Activated CD4-positive, alpha-beta T cell treated with anti-CD3 and anti-CD28 coated beads, Interleukin-2, amount 10 ng/mL, durations not matched to agents 24 days and 14 days (primary cell): ENCODE measurements at regions not wholly inside any gene's neighbourhood (a gene's known extent, or its start where the extent isn't known, plus 50 kb on each side); places are given as distances from the start of the nearest gene placed in this dataset.
"Not testable (repeated sequence)": the region's sequence is repeated elsewhere in the genome, so short reads cannot be mapped to it uniquely, and the experiment has no call there.

Experiments used
- DNase-seq: peaks from one replicate; pipeline ENCODE4 v3.0.0; 2022
- H3K27ac Mint-ChIP-seq: one replicate; pipeline ENCODE4 v1.8.0; 2022; ENCODE audit warnings: mild to moderate bottlenecking, mixed read lengths
- H3K27me3 Mint-ChIP-seq: one replicate; pipeline ENCODE4 v1.8.0; 2022; ENCODE audit warnings: mixed read lengths
- H3K36me3 Mint-ChIP-seq: one replicate; pipeline ENCODE4 v1.8.0; 2022; ENCODE audit warnings: low read depth, mild to moderate bottlenecking, mixed read lengths
- H3K4me1 Mint-ChIP-seq: one replicate; pipeline ENCODE4 v1.8.0; 2021; ENCODE audit warnings: mixed read lengths
- H3K4me3 Mint-ChIP-seq: one replicate; pipeline ENCODE4 v1.8.0; 2022; ENCODE audit warnings: mild to moderate bottlenecking, moderate library complexity, mixed read lengths
- H3K9me3 Mint-ChIP-seq: one replicate; pipeline ENCODE4 v1.8.0; 2021; ENCODE audit warnings: mixed read lengths
- intact Hi-C: fragments of 100-400 bp; cut with micrococcal nuclease; formaldehyde crosslinking; loops from one replicate; pipeline ENCODE4 v1.15.1; 2023

- Mint-ChIP-seq H3K27me3 (no peaks in the 10 kb centered on the region), H3K27ac (no peak overlapping the region), H3K36me3 (no peaks in the 10 kb centered on the region), H3K4me3 (no peak overlapping the region), H3K4me1 (peaks cover 14% of the 10 kb centered on the region), H3K9me3 (no peaks in the 10 kb centered on the region)
- intact Hi-C loops, result loop anchor here (1.0 kb wide), 1 partner anchor 29 kb away; no protein-coding TSS in a partner anchor
- DNase-seq, result peak; percentile 70
Observed at GRCh38 chr7:142587578-142588191, 161.6 kb upstream of the PRSS1 start.

- Mint-ChIP-seq H3K4me3 (no peak overlapping the region), H3K27ac (peak overlapping the region; percentile 9), H3K36me3 (no peaks in the 10 kb centered on the region), H3K27me3 (no peaks in the 10 kb centered on the region), H3K9me3 (no peaks in the 10 kb centered on the region), H3K4me1 (peaks cover 19% of the 10 kb centered on the region)
- peak; percentile 18 for DNase-seq
- intact Hi-C loops, result loop anchor here (1.0 kb wide), 1 partner anchor 28 kb away; no protein-coding TSS in a partner anchor
Observed at GRCh38 chr7:142586611-142587010, 162.7 kb upstream of the PRSS1 start.

- peaks cover 28% of the 10 kb centered on the region for H3K4me1 Mint-ChIP-seq
- peak; percentile 53 for DNase-seq
- H3K27ac Mint-ChIP-seq, result no peak overlapping the region
- H3K4me3 Mint-ChIP-seq, result no peak overlapping the region
- no peaks in the 10 kb centered on the region for H3K27me3 Mint-ChIP-seq
- intact Hi-C loops, result no loop called here
- no peaks in the 10 kb centered on the region for H3K9me3 Mint-ChIP-seq
- H3K36me3 Mint-ChIP-seq, result no peaks in the 10 kb centered on the region
Observed at GRCh38 chr7:142585425-142585824, 163.8 kb upstream of the PRSS1 start.

- intact Hi-C loops, result no loop called here
- Mint-ChIP-seq H3K9me3 (no peaks in the 10 kb centered on the region), H3K27me3 (no peaks in the 10 kb centered on the region), H3K4me1 (peaks cover 35% of the 10 kb centered on the region), H3K4me3 (no peak overlapping the region), H3K36me3 (no peaks in the 10 kb centered on the region), H3K27ac (no peak overlapping the region)
- no peak for DNase-seq
Observed at GRCh38 chr7:142584765-142585164, 164.5 kb upstream of the PRSS1 start.

- Mint-ChIP-seq H3K27me3 (no peaks in the 10 kb centered on the region), H3K36me3 (no peaks in the 10 kb centered on the region), H3K27ac (peak overlapping the region; percentile 85), H3K4me1 (peaks cover 40% of the 10 kb centered on the region), H3K9me3 (no peaks in the 10 kb centered on the region), H3K4me3 (no peak overlapping the region)
- DNase-seq, result peak; percentile 81
- intact Hi-C loops, result loop anchor here (1.0 kb wide), 1 partner anchor 48 kb away; no protein-coding TSS in a partner anchor
Observed at GRCh38 chr7:142583446-142583845, 165.8 kb upstream of the PRSS1 start.

GRCh38 chr7:142582351-142582750 is 166.9 kb upstream of the PRSS1 start:
- H3K27me3 Mint-ChIP-seq, result no peaks in the 10 kb centered on the region
- no peak for DNase-seq
- intact Hi-C loops, result no loop called here
- no peak overlapping the region for H3K4me3 Mint-ChIP-seq
- no peaks in the 10 kb centered on the region for H3K9me3 Mint-ChIP-seq
- H3K27ac Mint-ChIP-seq, result no peak overlapping the region
- H3K36me3 Mint-ChIP-seq, result no peaks in the 10 kb centered on the region
- H3K4me1 Mint-ChIP-seq, result peaks cover 39% of the 10 kb centered on the region

GRCh38 chr7:142581341-142581740 is 167.9 kb upstream of the PRSS1 start:
- peak; percentile 81 for DNase-seq
- H3K4me1 Mint-ChIP-seq, result peaks cover 36% of the 10 kb centered on the region
- H3K27ac Mint-ChIP-seq, result peak overlapping the region; percentile 88
- no peaks in the 10 kb centered on the region for H3K27me3 Mint-ChIP-seq
- H3K36me3 Mint-ChIP-seq, result no peaks in the 10 kb centered on the region
- peak overlapping the region; percentile 71 for H3K4me3 Mint-ChIP-seq
- intact Hi-C loops, result no loop called here
- H3K9me3 Mint-ChIP-seq, result no peaks in the 10 kb centered on the region

- intact Hi-C loops, result no loop called here
- DNase-seq, result no peak
- H3K27ac Mint-ChIP-seq, result peak overlapping the region; percentile 81
- H3K4me1 Mint-ChIP-seq, result peaks cover 34% of the 10 kb centered on the region
- peak overlapping the region; percentile 47 for H3K4me3 Mint-ChIP-seq
- no peaks in the 10 kb centered on the region for H3K9me3 Mint-ChIP-seq
- H3K27me3 Mint-ChIP-seq, result no peaks in the 10 kb centered on the region
- no peaks in the 10 kb centered on the region for H3K36me3 Mint-ChIP-seq
Observed at GRCh38 chr7:142579946-142580345, 169.3 kb upstream of the PRSS1 start.

- H3K27ac Mint-ChIP-seq, intact Hi-C loops, DNase-seq, H3K9me3 Mint-ChIP-seq, H3K36me3 Mint-ChIP-seq, H3K4me3 Mint-ChIP-seq: not testable (repeated sequence)
- H3K4me1 Mint-ChIP-seq, result peaks cover 11% of the 10 kb centered on the region
- H3K27me3 Mint-ChIP-seq, result peaks cover 10% of the 10 kb centered on the region
Observed at GRCh38 chr7:142575351-142575750, 173.9 kb upstream of the PRSS1 start.

GRCh38 chr7:142571581-142571980 is 177.7 kb upstream of the PRSS1 start:
- Mint-ChIP-seq H3K9me3 (no peaks in the 10 kb centered on the region), H3K36me3 (no peaks in the 10 kb centered on the region), H3K27ac (no peak overlapping the region), H3K4me3 (no peak overlapping the region), H3K4me1 (peaks cover 4% of the 10 kb centered on the region), H3K27me3 (peaks cover 10% of the 10 kb centered on the region)
- no peak for DNase-seq
- intact Hi-C loops, result no loop called here

GRCh38 chr7:142569851-142570250 is 179.4 kb upstream of the PRSS1 start:
- no peak for DNase-seq
- intact Hi-C loops, result no loop called here
- Mint-ChIP-seq H3K27me3 (peaks cover 14% of the 10 kb centered on the region), H3K4me1 (peaks cover 4% of the 10 kb centered on the region), H3K9me3 (no peaks in the 10 kb centered on the region), H3K36me3 (no peaks in the 10 kb centered on the region), H3K4me3 (no peak overlapping the region), H3K27ac (no peak overlapping the region)

GRCh38 chr7:142568435-142569097 is 180.7 kb upstream of the PRSS1 start:
- intact Hi-C loops, result no loop called here
- no peak for DNase-seq
- Mint-ChIP-seq H3K27ac (no peak overlapping the region), H3K4me1 (peaks cover 4% of the 10 kb centered on the region), H3K27me3 (peaks cover 14% of the 10 kb centered on the region), H3K9me3 (no peaks in the 10 kb centered on the region), H3K4me3 (no peak overlapping the region), H3K36me3 (no peaks in the 10 kb centered on the region)

GRCh38 chr7:142567201-142568075 is 181.8 kb upstream of the PRSS1 start:
- Mint-ChIP-seq H3K4me3 (no peak overlapping the region), H3K27ac (no peak overlapping the region), H3K9me3 (no peaks in the 10 kb centered on the region), H3K27me3 (peaks cover 10% of the 10 kb centered on the region), H3K36me3 (no peaks in the 10 kb centered on the region), H3K4me1 (peaks cover 4% of the 10 kb centered on the region)
- intact Hi-C loops, result no loop called here
- no peak for DNase-seq

GRCh38 chr7:142566271-142566670 is 183.0 kb upstream of the PRSS1 start:
- no peak overlapping the region for H3K4me3 Mint-ChIP-seq
- H3K4me1 Mint-ChIP-seq, result peaks cover 4% of the 10 kb centered on the region
- DNase-seq, result no peak
- no peaks in the 10 kb centered on the region for H3K36me3 Mint-ChIP-seq
- intact Hi-C loops, result no loop called here
- no peak overlapping the region for H3K27ac Mint-ChIP-seq
- H3K9me3 Mint-ChIP-seq, result no peaks in the 10 kb centered on the region
- H3K27me3 Mint-ChIP-seq, result peaks cover 12% of the 10 kb centered on the region
